GM23338 (cell line): ENCODE measurements at regions not wholly inside any gene's neighbourhood (a gene's known extent, or its start where the extent isn't known, plus 50 kb on each side); places are given as distances from the start of the nearest gene placed in this dataset.

ENCODE experiments used
- ATAC-seq: fragments of 200-7000 bp; cut with Tn5 transposase; 3 replicates; pipeline ENCODE4 v1.9.1; 2020
- DNase-seq: peaks from one replicate; pipeline ENCODE4 v3.0.0-alpha.2; 2015; ENCODE audit warnings: low spot score
- H2AFZ ChIP-seq: fragments of 200-600 bp; sonication (generic); 2 replicates; pipeline ENCODE4 v1.8.0; 2016; ENCODE audit warnings: antibody characterized with exemption, mild to moderate bottlenecking, moderate library complexity
- H3F3A ChIP-seq: fragments of 200-600 bp; sonication (generic); replicated peaks from 2 replicates; pipeline ENCODE4 v1.8.0; 2017; ENCODE audit warnings: antibody characterized with exemption, mixed run types, low read depth
- H3K27ac ChIP-seq: fragments of 200-600 bp; sonication (generic); 2 replicates; pipeline ENCODE4 v1.6.1; 2016; ENCODE audit warnings: low read depth
- H3K27me3 ChIP-seq: fragments of 200-600 bp; sonication (generic); 2 replicates; pipeline ENCODE4 v1.8.0; 2016; ENCODE audit warnings: mild to moderate bottlenecking, mixed run types, moderate library complexity; ENCODE audit not compliant: insufficient read depth
- H3K36me3 ChIP-seq: fragments of 200-600 bp; sonication (generic); 2 replicates; pipeline ENCODE4 v1.8.0; 2016; ENCODE audit warnings: mild to moderate bottlenecking; ENCODE audit not compliant: insufficient read depth
- H3K4me1 ChIP-seq: fragments of 200-600 bp; sonication (generic); 2 replicates; pipeline ENCODE4 v1.8.0; 2016; ENCODE audit warnings: mild to moderate bottlenecking, moderate library complexity; ENCODE audit not compliant: insufficient read depth
- H3K4me2 ChIP-seq: fragments of 200-600 bp; sonication (generic); 2 replicates; pipeline ENCODE4 v1.7.1; 2017; ENCODE audit warnings: mixed run types
- H3K4me3 ChIP-seq: fragments of 200-600 bp; sonication (generic); 2 replicates; pipeline ENCODE4 v1.6.1; 2016; ENCODE audit warnings: mixed run types
- H3K79me2 ChIP-seq: fragments of 200-600 bp; sonication (generic); replicated peaks from 2 replicates; pipeline ENCODE4 v1.8.0; 2017; ENCODE audit warnings: mild to moderate bottlenecking; ENCODE audit not compliant: insufficient read depth
- H3K9me2 ChIP-seq: fragments of 200-600 bp; sonication (generic); 2 replicates; pipeline ENCODE4 v1.8.0; 2017; ENCODE audit not compliant: insufficient read depth
- H4K20me1 ChIP-seq: fragments of 200-600 bp; sonication (generic); replicated peaks from 2 replicates; pipeline ENCODE4 v1.8.0; 2017; ENCODE audit warnings: mild to moderate bottlenecking; ENCODE audit not compliant: insufficient read depth
- H3K27ac Mint-ChIP-seq: 2 replicates; pipeline ENCODE4 v1.8.0; 2020; ENCODE audit warnings: inconsistent platforms, mild to moderate bottlenecking, moderate library complexity, mixed read lengths
- H3K27me3 Mint-ChIP-seq: 3 replicates; pipeline ENCODE4 v1.8.0; 2022; ENCODE audit warnings: low read depth, mild to moderate bottlenecking, moderate library complexity, mixed read lengths, inconsistent platforms; ENCODE audit not compliant: insufficient read depth, poor library complexity
- H3K36me3 Mint-ChIP-seq: 3 replicates; pipeline ENCODE4 v1.8.0; 2021; ENCODE audit warnings: low read depth, mild to moderate bottlenecking, inconsistent platforms, moderate library complexity, mixed read lengths
- H3K4me1 Mint-ChIP-seq: 3 replicates; pipeline ENCODE4 v1.8.0; 2020; ENCODE audit warnings: mild to moderate bottlenecking, inconsistent platforms, mixed read lengths
- H3K4me3 Mint-ChIP-seq: 3 replicates; pipeline ENCODE4 v1.8.0; 2021; ENCODE audit warnings: moderate library complexity, mild to moderate bottlenecking, inconsistent platforms, mixed read lengths
- H3K9me3 Mint-ChIP-seq: 3 replicates; pipeline ENCODE4 v1.8.0; 2020; ENCODE audit warnings: moderate library complexity, mild to moderate bottlenecking, inconsistent platforms, mixed read lengths
- CREB1 ChIP-seq: fragments of 250-450 bp; sonication (Bioruptor Pico); IDR thresholded peaks from 2 replicates; pipeline ENCODE4 v1.5.0; 2020; ENCODE audit warnings: low read depth, mild to moderate bottlenecking, moderate library complexity
- ETS1 ChIP-seq: IDR thresholded peaks from 2 replicates; pipeline ENCODE4 v1.6.1; 2016; ENCODE audit warnings: antibody characterized with exemption
- EZH2 ChIP-seq: fragments of 200-600 bp; sonication (generic); IDR thresholded peaks from one replicate; pipeline ENCODE4 v1.8.0; 2017; ENCODE audit warnings: antibody characterized with exemption, mild to moderate bottlenecking, low read depth; ENCODE audit not compliant: unreplicated experiment
- EZH2phosphoT487 ChIP-seq: fragments of 200-600 bp; sonication (generic); IDR thresholded peaks from one replicate; pipeline ENCODE4 v1.8.1; 2018; ENCODE audit warnings: antibody characterized with exemption; ENCODE audit not compliant: unreplicated experiment
- JUNB ChIP-seq: IDR thresholded peaks from one replicate; pipeline ENCODE4 v1.6.1; 2016; ENCODE audit warnings: antibody characterized with exemption; ENCODE audit not compliant: unreplicated experiment
- NANOG ChIP-seq: IDR thresholded peaks from 2 replicates; pipeline ENCODE4 v1.6.1; 2016; ENCODE audit warnings: antibody characterized with exemption, borderline replicate concordance
- POLR2AphosphoS5 ChIP-seq: IDR thresholded peaks from 2 replicates; pipeline ENCODE4 v1.6.1; 2016; ENCODE audit warnings: antibody characterized with exemption, low read depth
- STAT1 ChIP-seq: IDR thresholded peaks from one replicate; pipeline ENCODE4 v1.6.1; 2016; ENCODE audit warnings: antibody characterized with exemption; ENCODE audit not compliant: unreplicated experiment
- ZNF114 ChIP-seq: fragments of 250-450 bp; sonication (Bioruptor Pico); IDR thresholded peaks from 2 replicates; pipeline ENCODE4 v1.5.0; 2020; ENCODE audit warnings: mild to moderate bottlenecking, moderate library complexity
- ZNF331 ChIP-seq: fragments of 250-450 bp; sonication (Bioruptor Pico); IDR thresholded peaks from 2 replicates; pipeline ENCODE4 v1.5.0; 2020; ENCODE audit warnings: low read depth, mild to moderate bottlenecking, moderate library complexity
- TF ChIP-seq, protein P1 (sequence below), 2 experiments: fragments of 200-600 bp in 1 of 2; sonication (generic) in 1 of 2; conservative IDR thresholded peaks; 2 replicates each; pipeline versions ENCODE4 v1.5.1 to v1.6.1; 2016 to 2017; ENCODE audit warnings: antibody characterized with exemption in 2 of 2, low read depth in 2 of 2, mild to moderate bottlenecking in 2 of 2, moderate library complexity in 1 of 2
- TF ChIP-seq, protein P2 (sequence below): IDR thresholded peaks from one replicate; pipeline ENCODE4 v1.6.1; 2018; ENCODE audit warnings: antibody characterized with exemption; ENCODE audit not compliant: unreplicated experiment
- TF ChIP-seq, protein P3 (sequence below): fragments of 250-450 bp; sonication (Bioruptor Pico); IDR thresholded peaks from 2 replicates; pipeline ENCODE4 v1.5.0; 2020; ENCODE audit warnings: mild to moderate bottlenecking, moderate library complexity

- H3K4me2 ChIP-seq, result no peak overlapping the region
- ATAC-seq (no peak), DNase-seq (no peak)
- no peaks in the 10 kb centered on the region for H3F3A ChIP-seq
- no peak overlapping the region for H3K27ac ChIP-seq
- TF ChIP-seq, protein P1, sequence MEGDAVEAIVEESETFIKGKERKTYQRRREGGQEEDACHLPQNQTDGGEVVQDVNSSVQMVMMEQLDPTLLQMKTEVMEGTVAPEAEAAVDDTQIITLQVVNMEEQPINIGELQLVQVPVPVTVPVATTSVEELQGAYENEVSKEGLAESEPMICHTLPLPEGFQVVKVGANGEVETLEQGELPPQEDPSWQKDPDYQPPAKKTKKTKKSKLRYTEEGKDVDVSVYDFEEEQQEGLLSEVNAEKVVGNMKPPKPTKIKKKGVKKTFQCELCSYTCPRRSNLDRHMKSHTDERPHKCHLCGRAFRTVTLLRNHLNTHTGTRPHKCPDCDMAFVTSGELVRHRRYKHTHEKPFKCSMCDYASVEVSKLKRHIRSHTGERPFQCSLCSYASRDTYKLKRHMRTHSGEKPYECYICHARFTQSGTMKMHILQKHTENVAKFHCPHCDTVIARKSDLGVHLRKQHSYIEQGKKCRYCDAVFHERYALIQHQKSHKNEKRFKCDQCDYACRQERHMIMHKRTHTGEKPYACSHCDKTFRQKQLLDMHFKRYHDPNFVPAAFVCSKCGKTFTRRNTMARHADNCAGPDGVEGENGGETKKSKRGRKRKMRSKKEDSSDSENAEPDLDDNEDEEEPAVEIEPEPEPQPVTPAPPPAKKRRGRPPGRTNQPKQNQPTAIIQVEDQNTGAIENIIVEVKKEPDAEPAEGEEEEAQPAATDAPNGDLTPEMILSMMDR (conservative IDR thresholded peaks at IDR 0.05; ENCODE audit: low read depth in 2 of 2), result no peak
- TF ChIP-seq STAT1 (no peak), ETS1 (no peak), ZNF114 (no peak), EZH2phosphoT487 (no peak), POLR2AphosphoS5 (no peak), JUNB (no peak), ZNF331 (CRISPR knock-in tag) (no peak), NANOG (no peak), EZH2 (no peak), CREB1 (CRISPR knock-in tag) (no peak)
- TF ChIP-seq, protein P2, sequence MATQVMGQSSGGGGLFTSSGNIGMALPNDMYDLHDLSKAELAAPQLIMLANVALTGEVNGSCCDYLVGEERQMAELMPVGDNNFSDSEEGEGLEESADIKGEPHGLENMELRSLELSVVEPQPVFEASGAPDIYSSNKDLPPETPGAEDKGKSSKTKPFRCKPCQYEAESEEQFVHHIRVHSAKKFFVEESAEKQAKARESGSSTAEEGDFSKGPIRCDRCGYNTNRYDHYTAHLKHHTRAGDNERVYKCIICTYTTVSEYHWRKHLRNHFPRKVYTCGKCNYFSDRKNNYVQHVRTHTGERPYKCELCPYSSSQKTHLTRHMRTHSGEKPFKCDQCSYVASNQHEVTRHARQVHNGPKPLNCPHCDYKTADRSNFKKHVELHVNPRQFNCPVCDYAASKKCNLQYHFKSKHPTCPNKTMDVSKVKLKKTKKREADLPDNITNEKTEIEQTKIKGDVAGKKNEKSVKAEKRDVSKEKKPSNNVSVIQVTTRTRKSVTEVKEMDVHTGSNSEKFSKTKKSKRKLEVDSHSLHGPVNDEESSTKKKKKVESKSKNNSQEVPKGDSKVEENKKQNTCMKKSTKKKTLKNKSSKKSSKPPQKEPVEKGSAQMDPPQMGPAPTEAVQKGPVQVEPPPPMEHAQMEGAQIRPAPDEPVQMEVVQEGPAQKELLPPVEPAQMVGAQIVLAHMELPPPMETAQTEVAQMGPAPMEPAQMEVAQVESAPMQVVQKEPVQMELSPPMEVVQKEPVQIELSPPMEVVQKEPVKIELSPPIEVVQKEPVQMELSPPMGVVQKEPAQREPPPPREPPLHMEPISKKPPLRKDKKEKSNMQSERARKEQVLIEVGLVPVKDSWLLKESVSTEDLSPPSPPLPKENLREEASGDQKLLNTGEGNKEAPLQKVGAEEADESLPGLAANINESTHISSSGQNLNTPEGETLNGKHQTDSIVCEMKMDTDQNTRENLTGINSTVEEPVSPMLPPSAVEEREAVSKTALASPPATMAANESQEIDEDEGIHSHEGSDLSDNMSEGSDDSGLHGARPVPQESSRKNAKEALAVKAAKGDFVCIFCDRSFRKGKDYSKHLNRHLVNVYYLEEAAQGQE, result no peak
- TF ChIP-seq, protein P3, sequence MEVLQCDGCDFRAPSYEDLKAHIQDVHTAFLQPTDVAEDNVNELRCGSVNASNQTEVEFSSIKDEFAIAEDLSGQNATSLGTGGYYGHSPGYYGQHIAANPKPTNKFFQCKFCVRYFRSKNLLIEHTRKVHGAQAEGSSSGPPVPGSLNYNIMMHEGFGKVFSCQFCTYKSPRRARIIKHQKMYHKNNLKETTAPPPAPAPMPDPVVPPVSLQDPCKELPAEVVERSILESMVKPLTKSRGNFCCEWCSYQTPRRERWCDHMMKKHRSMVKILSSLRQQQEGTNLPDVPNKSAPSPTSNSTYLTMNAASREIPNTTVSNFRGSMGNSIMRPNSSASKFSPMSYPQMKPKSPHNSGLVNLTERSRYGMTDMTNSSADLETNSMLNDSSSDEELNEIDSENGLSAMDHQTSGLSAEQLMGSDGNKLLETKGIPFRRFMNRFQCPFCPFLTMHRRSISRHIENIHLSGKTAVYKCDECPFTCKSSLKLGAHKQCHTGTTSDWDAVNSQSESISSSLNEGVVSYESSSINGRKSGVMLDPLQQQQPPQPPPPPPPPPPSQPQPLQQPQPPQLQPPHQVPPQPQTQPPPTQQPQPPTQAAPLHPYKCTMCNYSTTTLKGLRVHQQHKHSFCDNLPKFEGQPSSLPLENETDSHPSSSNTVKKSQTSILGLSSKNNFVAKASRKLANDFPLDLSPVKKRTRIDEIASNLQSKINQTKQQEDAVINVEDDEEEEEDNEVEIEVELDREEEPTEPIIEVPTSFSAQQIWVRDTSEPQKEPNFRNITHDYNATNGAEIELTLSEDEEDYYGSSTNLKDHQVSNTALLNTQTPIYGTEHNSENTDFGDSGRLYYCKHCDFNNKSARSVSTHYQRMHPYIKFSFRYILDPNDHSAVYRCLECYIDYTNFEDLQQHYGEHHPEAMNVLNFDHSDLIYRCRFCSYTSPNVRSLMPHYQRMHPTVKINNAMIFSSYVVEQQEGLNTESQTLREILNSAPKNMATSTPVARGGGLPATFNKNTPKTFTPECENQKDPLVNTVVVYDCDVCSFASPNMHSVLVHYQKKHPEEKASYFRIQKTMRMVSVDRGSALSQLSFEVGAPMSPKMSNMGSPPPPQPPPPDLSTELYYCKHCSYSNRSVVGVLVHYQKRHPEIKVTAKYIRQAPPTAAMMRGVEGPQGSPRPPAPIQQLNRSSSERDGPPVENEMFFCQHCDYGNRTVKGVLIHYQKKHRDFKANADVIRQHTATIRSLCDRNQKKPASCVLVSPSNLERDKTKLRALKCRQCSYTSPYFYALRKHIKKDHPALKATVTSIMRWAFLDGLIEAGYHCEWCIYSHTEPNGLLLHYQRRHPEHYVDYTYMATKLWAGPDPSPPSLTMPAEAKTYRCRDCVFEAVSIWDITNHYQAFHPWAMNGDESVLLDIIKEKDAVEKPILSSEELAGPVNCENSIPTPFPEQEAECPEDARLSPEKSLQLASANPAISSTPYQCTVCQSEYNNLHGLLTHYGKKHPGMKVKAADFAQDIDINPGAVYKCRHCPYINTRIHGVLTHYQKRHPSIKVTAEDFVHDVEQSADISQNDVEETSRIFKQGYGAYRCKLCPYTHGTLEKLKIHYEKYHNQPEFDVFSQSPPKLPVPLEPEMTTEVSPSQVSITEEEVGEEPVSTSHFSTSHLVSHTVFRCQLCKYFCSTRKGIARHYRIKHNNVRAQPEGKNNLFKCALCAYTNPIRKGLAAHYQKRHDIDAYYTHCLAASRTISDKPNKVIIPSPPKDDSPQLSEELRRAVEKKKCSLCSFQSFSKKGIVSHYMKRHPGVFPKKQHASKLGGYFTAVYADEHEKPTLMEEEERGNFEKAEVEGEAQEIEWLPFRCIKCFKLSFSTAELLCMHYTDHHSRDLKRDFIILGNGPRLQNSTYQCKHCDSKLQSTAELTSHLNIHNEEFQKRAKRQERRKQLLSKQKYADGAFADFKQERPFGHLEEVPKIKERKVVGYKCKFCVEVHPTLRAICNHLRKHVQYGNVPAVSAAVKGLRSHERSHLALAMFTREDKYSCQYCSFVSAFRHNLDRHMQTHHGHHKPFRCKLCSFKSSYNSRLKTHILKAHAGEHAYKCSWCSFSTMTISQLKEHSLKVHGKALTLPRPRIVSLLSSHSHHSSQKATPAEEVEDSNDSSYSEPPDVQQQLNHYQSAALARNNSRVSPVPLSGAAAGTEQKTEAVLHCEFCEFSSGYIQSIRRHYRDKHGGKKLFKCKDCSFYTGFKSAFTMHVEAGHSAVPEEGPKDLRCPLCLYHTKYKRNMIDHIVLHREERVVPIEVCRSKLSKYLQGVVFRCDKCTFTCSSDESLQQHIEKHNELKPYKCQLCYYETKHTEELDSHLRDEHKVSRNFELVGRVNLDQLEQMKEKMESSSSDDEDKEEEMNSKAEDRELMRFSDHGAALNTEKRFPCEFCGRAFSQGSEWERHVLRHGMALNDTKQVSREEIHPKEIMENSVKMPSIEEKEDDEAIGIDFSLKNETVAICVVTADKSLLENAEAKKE (CRISPR knock-in tag), result no peak
- no peaks in the 10 kb centered on the region for H3K27me3 ChIP-seq
- Mint-ChIP-seq H3K4me3 (no peak overlapping the region), H3K4me1 (no peaks in the 10 kb centered on the region), H3K27ac (no peak overlapping the region), H3K27me3 (no peaks in the 10 kb centered on the region), H3K36me3 (no peaks in the 10 kb centered on the region), H3K9me3 (no peaks in the 10 kb centered on the region)
- H3K4me3 ChIP-seq, result no peak overlapping the region
- no peaks in the 10 kb centered on the region for H3K9me2 ChIP-seq
- H3K4me1 ChIP-seq, result no peaks in the 10 kb centered on the region
- no peak overlapping the region for H2AFZ ChIP-seq
- no peaks in the 10 kb centered on the region for H4K20me1 ChIP-seq
- no peaks in the 10 kb centered on the region for H3K79me2 ChIP-seq
- no peaks in the 10 kb centered on the region for H3K36me3 ChIP-seq
Measured at GRCh38 chr1:221334062-221334461, 407.8 kb downstream of the DUSP10 start.
